ENCODE measurements at regions not wholly inside any gene's neighbourhood (a gene's known extent, or its start where the extent isn't known, plus 50 kb on each side); places are given as distances from the start of the nearest gene placed in this dataset.

DNA sequence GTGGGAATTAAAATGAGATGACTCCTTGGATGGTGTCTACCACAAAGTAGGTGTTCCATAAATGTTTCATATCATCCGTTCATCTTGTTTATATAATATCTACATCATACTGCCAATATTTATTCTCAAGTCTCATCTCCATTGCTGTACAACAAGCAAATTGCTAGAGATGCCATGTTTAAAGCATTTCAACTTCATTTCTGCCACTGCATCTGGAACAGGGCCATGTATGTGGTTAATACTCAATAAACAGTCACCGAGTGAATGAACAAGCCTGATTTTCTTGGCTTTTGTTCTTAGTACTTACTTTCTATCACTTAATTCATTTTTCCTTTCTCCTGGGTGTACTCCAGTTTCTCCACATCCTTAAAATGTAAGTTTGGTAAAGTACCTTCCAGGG lies 107.6 kb downstream of the KCNJ2 start:
- TF ChIP-seq POLR2AphosphoS5 (IDR thresholded peaks at IDR 0.05; ENCODE audit: borderline replicate concordance, low read depth, low read length) (no peak), EZH2 (IDR thresholded peaks at IDR 0.05) (no peak)
